Osteocyte (in vitro differentiated cells): ENCODE measurements at regions not wholly inside any gene's neighbourhood (a gene's known extent, or its start where the extent isn't known, plus 50 kb on each side); places are given as distances from the start of the nearest gene placed in this dataset.

Source experiments
- DNase-seq: peaks from one replicate; pipeline ENCODE4 v3.0.0; 2021; ENCODE audit warnings: mixed read lengths; ENCODE audit not compliant: unreplicated experiment; ENCODE audit errors: extremely low spot score
- H3K27ac Mint-ChIP-seq: one replicate; pipeline ENCODE4 v1.8.0; 2021; ENCODE audit warnings: mild to moderate bottlenecking, mixed read lengths; ENCODE audit not compliant: unreplicated experiment
- H3K27me3 Mint-ChIP-seq: one replicate; pipeline ENCODE4 v1.8.0; 2021; ENCODE audit warnings: mixed read lengths; ENCODE audit not compliant: unreplicated experiment
- H3K36me3 Mint-ChIP-seq: one replicate; pipeline ENCODE4 v1.8.0; 2021; ENCODE audit warnings: mixed read lengths; ENCODE audit not compliant: unreplicated experiment
- H3K4me1 Mint-ChIP-seq: one replicate; pipeline ENCODE4 v1.8.0; 2021; ENCODE audit warnings: mixed read lengths; ENCODE audit not compliant: unreplicated experiment
- H3K4me3 Mint-ChIP-seq: one replicate; pipeline ENCODE4 v1.8.0; 2021; ENCODE audit warnings: mild to moderate bottlenecking, moderate library complexity, mixed read lengths; ENCODE audit not compliant: unreplicated experiment
- H3K9me3 Mint-ChIP-seq: one replicate; pipeline ENCODE4 v1.8.0; 2021; ENCODE audit warnings: mixed read lengths; ENCODE audit not compliant: unreplicated experiment
- CTCF ChIP-seq: fragments of 200-600 bp; sonication (generic); IDR thresholded peaks from 2 replicates; pipeline ENCODE4 v1.5.0; 2021; ENCODE audit warnings: antibody characterized with exemption, mild to moderate bottlenecking, moderate library complexity

- H3K27ac Mint-ChIP-seq = no peak overlapping the region
- H3K36me3 Mint-ChIP-seq = no peaks in the 10 kb centered on the region
- H3K4me3 Mint-ChIP-seq = no peak overlapping the region
- no peak for TF ChIP-seq CTCF
- DNase-seq = no peak
- H3K4me1 Mint-ChIP-seq = no peaks in the 10 kb centered on the region
- H3K27me3 Mint-ChIP-seq = no peaks in the 10 kb centered on the region
- H3K9me3 Mint-ChIP-seq = peaks cover 5% of the 10 kb centered on the region
Measured at GRCh38 chr13:53417601-53418000, 389.0 kb downstream of the OLFM4 start.

- no peak for TF ChIP-seq CTCF
- Mint-ChIP-seq H3K36me3 (no peaks in the 10 kb centered on the region), H3K9me3 (peaks cover 6% of the 10 kb centered on the region), H3K4me3 (no peak overlapping the region), H3K27ac (no peak overlapping the region), H3K4me1 (no peaks in the 10 kb centered on the region), H3K27me3 (no peaks in the 10 kb centered on the region)
- no peak for DNase-seq
Measured at GRCh38 chr13:53422415-53422814, 393.8 kb downstream of the OLFM4 start.

- H3K36me3 Mint-ChIP-seq = no peaks in the 10 kb centered on the region
- H3K4me1 Mint-ChIP-seq = no peaks in the 10 kb centered on the region
- no peak for TF ChIP-seq CTCF
- H3K9me3 Mint-ChIP-seq = peaks cover 40% of the 10 kb centered on the region
- H3K27me3 Mint-ChIP-seq = no peaks in the 10 kb centered on the region
- no peak overlapping the region for H3K4me3 Mint-ChIP-seq
- H3K27ac Mint-ChIP-seq = no peak overlapping the region
- no peak for DNase-seq
Measured at GRCh38 chr13:53436396-53436795, 407.8 kb downstream of the OLFM4 start.

- Mint-ChIP-seq H3K9me3 (peaks cover 29% of the 10 kb centered on the region), H3K36me3 (no peaks in the 10 kb centered on the region), H3K27me3 (no peaks in the 10 kb centered on the region), H3K4me1 (no peaks in the 10 kb centered on the region), H3K4me3 (no peak overlapping the region), H3K27ac (no peak overlapping the region)
- DNase-seq = no peak
- no peak for TF ChIP-seq CTCF
Measured at GRCh38 chr13:53439439-53440225, 411.0 kb downstream of the OLFM4 start.

GRCh38 chr13:53442979-53443378 is 414.4 kb downstream of the OLFM4 start:
- H3K4me3 Mint-ChIP-seq = no peak overlapping the region
- DNase-seq = no peak
- peaks cover 44% of the 10 kb centered on the region for H3K9me3 Mint-ChIP-seq
- no peak for TF ChIP-seq CTCF
- no peaks in the 10 kb centered on the region for H3K27me3 Mint-ChIP-seq
- no peaks in the 10 kb centered on the region for H3K4me1 Mint-ChIP-seq
- H3K36me3 Mint-ChIP-seq = no peaks in the 10 kb centered on the region
- no peak overlapping the region for H3K27ac Mint-ChIP-seq
